H1 (cell line): ENCODE measurements at regions not wholly inside any gene's neighbourhood (a gene's known extent, or its start where the extent isn't known, plus 50 kb on each side); places are given as distances from the start of the nearest gene placed in this dataset.

Source experiments
- CTCF ChIA-PET: fragments of 300-600 bp; sonication (Branson Sonifier 250); formaldehyde crosslinking; loops from one replicate; lab custom pipeline; 2021; ENCODE audit not compliant: partially characterized antibody; lab: Charles Lee
- POLR2A ChIA-PET: fragments of 300-600 bp; sonication (Branson Sonifier 250); formaldehyde crosslinking; loops from one replicate; lab custom pipeline; 2021; ENCODE audit warnings: inconsistent platforms; ENCODE audit not compliant: partially characterized antibody; lab: Charles Lee
- DNase-seq, 2 experiments: peaks; one replicate each; pipeline versions ENCODE4 v3.0.0 to v3.0.0-alpha.2; 2010 to 2022; ENCODE audit warnings: low spot score in 2 of 2, low read depth in 1 of 2, mixed read lengths in 1 of 2
- FAIRE-seq: peaks from 2 replicates; lab custom pipeline; 2011; peaks lifted over from hg19 to GRCh38; lab: Jason Lieb, UNC
- H2AFZ ChIP-seq: 2 replicates; pipeline ENCODE4 v1.8.1; 2012; ENCODE audit warnings: low read length, inconsistent platforms
- H2AK5ac ChIP-seq: 2 replicates; pipeline ENCODE4 v1.6.1; 2013; ENCODE audit warnings: low read depth, low read length
- H2BK120ac ChIP-seq: replicated peaks from 2 replicates; pipeline ENCODE3; 2013; ENCODE audit warnings: low read depth, low read length, inconsistent platforms
- H2BK12ac ChIP-seq: 2 replicates; pipeline ENCODE4 v1.6.1; 2013; ENCODE audit warnings: low read depth, low read length
- H2BK15ac ChIP-seq: 2 replicates; pipeline ENCODE4 v1.6.1; 2013; ENCODE audit warnings: low read length
- H2BK20ac ChIP-seq: 2 replicates; pipeline ENCODE4 v1.6.1; 2013; ENCODE audit warnings: low read length
- H2BK5ac ChIP-seq: 2 replicates; pipeline ENCODE4 v1.6.1; 2013; ENCODE audit warnings: low read depth, low read length
- H3K14ac ChIP-seq: 2 replicates; pipeline ENCODE4 v1.6.1; 2013; ENCODE audit warnings: inconsistent platforms; ENCODE audit not compliant: insufficient read length
- H3K18ac ChIP-seq: 2 replicates; pipeline ENCODE4 v1.6.1; 2013; ENCODE audit warnings: low read length; ENCODE audit errors: extremely low read depth
- H3K23ac ChIP-seq: 2 replicates; pipeline ENCODE4 v1.6.1; 2013; ENCODE audit warnings: inconsistent platforms; ENCODE audit not compliant: insufficient read length
- H3K23me2 ChIP-seq: 2 replicates; pipeline ENCODE4 v1.6.1; 2013; ENCODE audit warnings: low read depth, low read length
- H3K27ac ChIP-seq: 2 replicates; pipeline ENCODE4 v1.6.1; 2011; ENCODE audit warnings: low read depth, low read length, inconsistent platforms
- H3K27me3 ChIP-seq, 4 experiments: replicated peaks in 1 of 4; 1 replicate in 1 of 4; 2 replicates in 3 of 4; pipeline versions ENCODE4 v1.6.1 to v1.8.1; 2011 to 2013; ENCODE audit warnings: low read length in 3 of 4, mild to moderate bottlenecking in 3 of 4, inconsistent platforms in 2 of 4, mixed read lengths in 2 of 4, moderate library complexity in 1 of 4; ENCODE audit not compliant: control insufficient read depth in 3 of 4, insufficient read depth in 3 of 4; ENCODE audit errors: extremely low read depth in 1 of 4
- H3K36me3 ChIP-seq, 4 experiments: 2 replicates each; pipeline versions ENCODE4 v1.6.1 to v1.8.1; 2011 to 2013; ENCODE audit warnings: mild to moderate bottlenecking in 4 of 4, low read length in 3 of 4, moderate library complexity in 2 of 4, control low read depth in 1 of 4, inconsistent platforms in 1 of 4; ENCODE audit not compliant: insufficient read depth in 4 of 4, control insufficient read depth in 2 of 4
- H3K4ac ChIP-seq: replicated peaks from 2 replicates; pipeline ENCODE3; 2013; ENCODE audit warnings: low read length, low read depth, mixed read lengths, inconsistent platforms; ENCODE audit not compliant: insufficient read length
- H3K4me1 ChIP-seq, 4 experiments: replicated peaks in 1 of 4; 1 replicate in 1 of 4; 2 replicates in 3 of 4; pipeline versions ENCODE4 v1.6.1 to v1.8.1; 2011 to 2013; ENCODE audit warnings: low read length in 3 of 4, inconsistent platforms in 2 of 4, mixed read lengths in 1 of 4; ENCODE audit not compliant: insufficient read depth in 4 of 4, control insufficient read depth in 3 of 4
- H3K4me2 ChIP-seq, 2 experiments: 2 replicates each; pipeline versions ENCODE4 v1.6.1 to v1.8.1; 2011 to 2013; ENCODE audit warnings: low read depth in 2 of 2, low read length in 2 of 2, control low read depth in 1 of 2, inconsistent platforms in 1 of 2, mild to moderate bottlenecking in 1 of 2; ENCODE audit not compliant: insufficient read depth in 1 of 2
- H3K4me3 ChIP-seq, 4 experiments: fragments of 200-600, 300-600 bp in 1 of 4; sonication (generic), shearing (Covaris generic), sonication (Bioruptor Twin) in 1 of 4; 2 replicates each; pipeline versions ENCODE4 v1.5.1 to v1.8.1; 2011 to 2016; ENCODE audit warnings: low read length in 4 of 4, low read depth in 3 of 4, control low read depth in 2 of 4, inconsistent platforms in 2 of 4, mild to moderate bottlenecking in 2 of 4, mixed read lengths in 1 of 4, moderate library complexity in 1 of 4; ENCODE audit not compliant: insufficient read depth in 2 of 4; ENCODE audit errors: extremely low read depth in 1 of 4
- H3K56ac ChIP-seq: replicated peaks from 2 replicates; pipeline ENCODE3; 2013; ENCODE audit warnings: low read depth, mild to moderate bottlenecking, mixed read lengths, low read length, inconsistent platforms; ENCODE audit not compliant: insufficient read length
- H3K79me1 ChIP-seq: 2 replicates; pipeline ENCODE4 v1.6.1; 2013; ENCODE audit warnings: low read depth, low read length, control low read depth
- H3K79me2 ChIP-seq, 2 experiments: 2 replicates each; pipeline versions ENCODE4 v1.6.1 to v1.8.1; 2012 to 2013; ENCODE audit warnings: low read length in 2 of 2, mild to moderate bottlenecking in 2 of 2, inconsistent platforms in 1 of 2; ENCODE audit not compliant: insufficient read depth in 2 of 2, control insufficient read depth in 1 of 2
- H3K9ac ChIP-seq, 4 experiments: replicated peaks in 1 of 4; 1 replicate in 1 of 4; 2 replicates in 3 of 4; pipeline versions ENCODE4 v1.6.1 to v1.8.1; 2011 to 2013; ENCODE audit warnings: low read depth in 3 of 4, low read length in 3 of 4, control low read depth in 2 of 4, mild to moderate bottlenecking in 2 of 4, moderate library complexity in 2 of 4, inconsistent platforms in 1 of 4; ENCODE audit errors: extremely low read depth in 1 of 4
- H3K9me3 ChIP-seq, 2 experiments: 2 replicates each; pipeline versions ENCODE4 v1.6.1 to v1.8.1; 2012 to 2013; ENCODE audit warnings: mild to moderate bottlenecking in 2 of 2, moderate library complexity in 2 of 2, control low read depth in 1 of 2, inconsistent platforms in 1 of 2, low read depth in 1 of 2, low read length in 1 of 2, mixed read lengths in 1 of 2; ENCODE audit not compliant: insufficient read depth in 2 of 2
- H4K20me1 ChIP-seq, 2 experiments: replicated peaks in 1 of 2; 2 replicates each; pipeline versions ENCODE3 to v1.8.1; 2011 to 2013; ENCODE audit warnings: inconsistent platforms in 2 of 2, low read length in 2 of 2, mild to moderate bottlenecking in 1 of 2; ENCODE audit not compliant: insufficient read depth in 2 of 2, control insufficient read depth in 1 of 2
- H4K5ac ChIP-seq: 2 replicates; pipeline ENCODE4 v1.6.1; 2013; ENCODE audit warnings: low read length, low read depth, mixed read lengths, inconsistent platforms; ENCODE audit not compliant: insufficient read length
- H4K8ac ChIP-seq: 2 replicates; pipeline ENCODE4 v1.8.0; 2013; ENCODE audit warnings: mild to moderate bottlenecking, moderate library complexity, low read length, inconsistent platforms; ENCODE audit not compliant: insufficient read depth; ENCODE audit errors: extremely low read depth
- H4K91ac ChIP-seq: replicated peaks from 2 replicates; pipeline ENCODE3; 2013; ENCODE audit warnings: low read length, mixed read lengths, inconsistent platforms; ENCODE audit not compliant: insufficient read length
- CHD1 ChIP-seq: IDR thresholded peaks from 2 replicates; pipeline ENCODE4 v1.6.1; 2012; ENCODE audit warnings: low read depth, low read length, improper control_type of control experiment
- HDAC6 ChIP-seq: IDR thresholded peaks from one replicate; pipeline ENCODE4 v1.7.1; 2012; ENCODE audit warnings: low read depth, mild to moderate bottlenecking, inconsistent platforms, low read length, moderate library complexity
- KDM4A ChIP-seq: IDR thresholded peaks from one replicate; pipeline ENCODE4 v1.7.1; 2012; ENCODE audit warnings: low read depth, mild to moderate bottlenecking, moderate library complexity, low read length, inconsistent platforms; ENCODE audit not compliant: severe bottlenecking
- POLR2AphosphoS5 ChIP-seq: IDR thresholded peaks from 2 replicates; pipeline ENCODE4 v1.6.1; 2011; ENCODE audit warnings: low read depth, low read length
- POU5F1 ChIP-seq: IDR thresholded peaks from 2 replicates; pipeline ENCODE4 v1.6.1; 2011; ENCODE audit warnings: low read depth, mild to moderate bottlenecking, low read length, moderate library complexity
- WGBS, 2 experiments: shearing (Covaris generic) in 1 of 2; methylation state at CpG; one replicate each; pipeline versions ENCODE4 v1.1.6 to v1.1.7; 2013 to 2015; ENCODE audit warnings: low lambda C conversion rate in 2 of 2, mixed read lengths in 2 of 2, inconsistent platforms in 1 of 2, low coverage in 1 of 2, missing lambda C conversion rate in 1 of 2; ENCODE audit not compliant: insufficient replicate concordance in 2 of 2, insufficient coverage in 1 of 2, insufficient read length in 1 of 2; ENCODE audit errors: extremely low coverage in 1 of 2, missing lambda C conversion rate in 1 of 2; 5-methylcytosine and 5-hydroxymethylcytosine counted together

DNA sequence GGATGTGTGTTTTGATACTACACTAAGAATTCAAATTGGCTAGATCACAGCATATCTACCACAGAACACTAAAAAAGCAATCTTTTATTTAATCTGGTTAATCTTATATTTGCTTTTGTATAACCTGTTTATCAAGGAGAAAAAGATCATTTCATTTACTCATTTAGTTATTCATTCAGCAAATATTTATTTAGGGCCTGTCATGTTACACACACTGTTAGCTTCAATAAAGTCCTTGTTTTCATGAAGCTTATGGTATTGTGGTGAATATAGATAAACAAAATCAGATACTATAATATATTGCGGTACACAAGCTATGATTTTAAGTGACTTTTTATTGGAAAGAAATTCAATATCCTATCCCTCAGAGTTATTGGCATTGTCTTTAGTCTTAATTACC, 350.8 kb downstream of the LRFN5 start:
- H2BK5ac ChIP-seq, result no peak overlapping the region
- H4K8ac ChIP-seq, result no peak overlapping the region
- no peak overlapping the region for H3K14ac ChIP-seq
- TF ChIP-seq CHD1, result no peak
- TF ChIP-seq KDM4A, result no peak
- TF ChIP-seq POLR2AphosphoS5, result no peak
- TF ChIP-seq POU5F1, result no peak
- TF ChIP-seq HDAC6, result no peak
- TF ChIP-seq, all 59 proteins: peak for 0
- Histone ChIP-seq H2BK12ac (no peak overlapping the region), H3K23ac (no peak overlapping the region), H2AFZ (no peak overlapping the region), H3K9me3 (no peaks in the 10 kb centered on the region), H4K5ac (no peak overlapping the region), H3K4me3 (no peak overlapping the region), H3K9ac (no peak overlapping the region), H4K91ac (no peak overlapping the region), H2BK120ac (no peak overlapping the region), H2AK5ac (no peak overlapping the region), H3K23me2 (no peaks in the 10 kb centered on the region; the same call in 1 of the 2 replicates), H2BK15ac (no peak overlapping the region), H3K56ac (no peak overlapping the region), H3K27me3 (no peaks in the 10 kb centered on the region), H3K79me1 (no peaks in the 10 kb centered on the region), H3K4me1 (no peaks in the 10 kb centered on the region), H3K79me2 (no peaks in the 10 kb centered on the region), H3K18ac (no peak overlapping the region), H3K27ac (no peak overlapping the region), H3K4me2 (no peak overlapping the region), H4K20me1 (no peaks in the 10 kb centered on the region), H3K36me3 (no peaks in the 10 kb centered on the region), H2BK20ac (no peak overlapping the region), H3K4ac (no peak overlapping the region)
- 44% methylated on average over 1 of the region's 1 CpG; no CpG with 5 or more reads in 1 of the 2 experiments for WGBS, 2 experiments
- DNase-seq, result no peak
- ChIA-PET POLR2A (no interaction called here), CTCF (interaction anchor here (0.7 kb wide), 1 partner anchor 9 kb away, joined by 3 read pairs; no protein-coding TSS in a partner anchor)
- no peak for FAIRE-seq
